HG02588 (cell line): ENCODE measurements at regions not wholly inside any gene's neighbourhood (a gene's known extent, or its start where the extent isn't known, plus 50 kb on each side); places are given as distances from the start of the nearest gene placed in this dataset.

Experiments
- ATAC-seq: cut with Tn5 transposase; IDR thresholded peaks from one replicate; pipeline ENCODE4 v1.9.1; 2021; ENCODE audit warnings: mild to moderate bottlenecking, moderate library complexity; ENCODE audit not compliant: unreplicated experiment

GRCh38 chr14:101174980-101175606 is 271.6 kb upstream of the RTL1 start:
- ATAC-seq, result no peak

- ATAC-seq, result no peak
Measured at GRCh38 chr14:101175731-101176534, 272.4 kb upstream of the RTL1 start.

- ATAC-seq, result no peak
Measured at GRCh38 chr14:101176535-101177205, 273.1 kb upstream of the RTL1 start.

GRCh38 chr14:101177301-101177971 is 273.9 kb upstream of the RTL1 start:
- ATAC-seq, result no peak

- no peak for ATAC-seq
Measured at GRCh38 chr14:101178184-101179072, 274.9 kb upstream of the RTL1 start.

- no peak for ATAC-seq
Measured at GRCh38 chr14:101179691-101180211, 276.2 kb upstream of the RTL1 start.

GRCh38 chr14:101181446-101182313 is 278.2 kb upstream of the RTL1 start:
- ATAC-seq, result no peak

- ATAC-seq, result no peak
Measured at GRCh38 chr14:101182476-101182875, 279.0 kb upstream of the RTL1 start.

- ATAC-seq, result no peak
Measured at GRCh38 chr14:101183376-101184103, 280.0 kb upstream of the RTL1 start.

- ATAC-seq, result no peak
Measured at GRCh38 chr14:101184104-101184455, 280.6 kb upstream of the RTL1 start.

- ATAC-seq, result no peak
Measured at GRCh38 chr14:101184572-101184971, 281.1 kb upstream of the RTL1 start.

GRCh38 chr14:101185073-101185835 is 281.7 kb upstream of the RTL1 start:
- no peak for ATAC-seq

GRCh38 chr14:101185946-101186345 is 282.4 kb upstream of the RTL1 start:
- no peak for ATAC-seq

- ATAC-seq, result no peak
Measured at GRCh38 chr14:101186544-101186943, 283.0 kb upstream of the RTL1 start.

- ATAC-seq, result no peak
Measured at GRCh38 chr14:101186992-101187815, 283.7 kb upstream of the RTL1 start.

GRCh38 chr14:101187816-101188570 is 284.5 kb upstream of the RTL1 start:
- ATAC-seq, result no peak
